Panc1 (cell line): ENCODE measurements at regions not wholly inside any gene's neighbourhood (a gene's known extent, or its start where the extent isn't known, plus 50 kb on each side); places are given as distances from the start of the nearest gene placed in this dataset.

Experiments used
- CTCF ChIP-seq: fragments of 450-650 bp; IDR thresholded peaks from 2 replicates; pipeline ENCODE4 v1.5.1; 2017; ENCODE audit warnings: mild to moderate bottlenecking
- POLR2AphosphoS5 ChIP-seq: IDR thresholded peaks from 2 replicates; pipeline ENCODE4 v1.6.1; 2012; ENCODE audit warnings: mild to moderate bottlenecking, low read depth, low read length, moderate library complexity
- SIN3A ChIP-seq: IDR thresholded peaks from 2 replicates; pipeline ENCODE4 v1.6.1; 2012; ENCODE audit warnings: low read depth, mild to moderate bottlenecking, low read length, moderate library complexity, borderline replicate concordance; ENCODE audit not compliant: insufficient read depth

- no peak for TF ChIP-seq POLR2AphosphoS5
- no peak for TF ChIP-seq CTCF
- no peak for TF ChIP-seq SIN3A
Measured at GRCh38 chr3:117856354-117856753, 1146.8 kb downstream of the TUSC7 start.
